Astrocyte (in vitro differentiated cells and primary cell): ENCODE measurements at regions not wholly inside any gene's neighbourhood (a gene's known extent, or its start where the extent isn't known, plus 50 kb on each side); places are given as distances from the start of the nearest gene placed in this dataset.

Source experiments
- DNase-seq: peaks from one replicate; pipeline ENCODE4 v3.0.0-alpha.2; 2010; ENCODE audit warnings: low read depth
- FAIRE-seq: peaks from 2 replicates; lab custom pipeline; 2011; peaks lifted over from hg19 to GRCh38; lab: Jason Lieb, UNC
- H2AFZ ChIP-seq: 2 replicates; pipeline ENCODE4 v1.6.0; 2012; ENCODE audit warnings: low read depth, low read length, inconsistent platforms
- H3K27ac ChIP-seq: 2 replicates; pipeline ENCODE4 v1.5.1; 2011; ENCODE audit warnings: low read depth, low read length, inconsistent platforms
- H3K27me3 ChIP-seq: 2 replicates; pipeline ENCODE4 v1.6.0; 2011; ENCODE audit warnings: low read length, inconsistent platforms; ENCODE audit not compliant: insufficient read depth
- H3K36me3 ChIP-seq: 2 replicates; pipeline ENCODE4 v1.5.1; 2011; ENCODE audit warnings: low read length, inconsistent platforms; ENCODE audit not compliant: insufficient read depth
- H3K4me1 ChIP-seq: 2 replicates; pipeline ENCODE4 v1.5.1; 2011; ENCODE audit warnings: low read length, inconsistent platforms; ENCODE audit not compliant: insufficient read depth
- H3K4me2 ChIP-seq: 2 replicates; pipeline ENCODE4 v1.6.0; 2012; ENCODE audit warnings: low read length, inconsistent platforms
- H3K4me3 ChIP-seq: 2 replicates; pipeline ENCODE4 v1.5.1; 2011; ENCODE audit warnings: low read depth, mild to moderate bottlenecking, low read length, inconsistent platforms; ENCODE audit not compliant: insufficient read depth
- H3K79me2 ChIP-seq: 2 replicates; pipeline ENCODE4 v1.6.0; 2012; ENCODE audit warnings: mild to moderate bottlenecking, low read length, inconsistent platforms; ENCODE audit not compliant: insufficient read depth
- H3K9ac ChIP-seq: 2 replicates; pipeline ENCODE4 v1.6.0; 2012; ENCODE audit warnings: mild to moderate bottlenecking, low read length, inconsistent platforms
- H3K9me3 ChIP-seq: 2 replicates; pipeline ENCODE4 v1.5.1; 2012; ENCODE audit warnings: low read depth, mild to moderate bottlenecking, low read length, inconsistent platforms; ENCODE audit not compliant: insufficient read depth
- H4K20me1 ChIP-seq: 2 replicates; pipeline ENCODE4 v1.6.0; 2012; ENCODE audit warnings: low read length, inconsistent platforms; ENCODE audit not compliant: insufficient read depth
- H3K27ac Mint-ChIP-seq: one replicate; pipeline ENCODE4 v1.8.0; 2021; ENCODE audit warnings: mild to moderate bottlenecking, mixed read lengths; ENCODE audit not compliant: unreplicated experiment
- H3K27me3 Mint-ChIP-seq: one replicate; pipeline ENCODE4 v1.8.0; 2021; ENCODE audit warnings: low read depth, mixed read lengths; ENCODE audit not compliant: unreplicated experiment
- H3K36me3 Mint-ChIP-seq: one replicate; pipeline ENCODE4 v1.8.0; 2021; ENCODE audit warnings: low read depth, mixed read lengths; ENCODE audit not compliant: unreplicated experiment
- H3K4me1 Mint-ChIP-seq: one replicate; pipeline ENCODE4 v1.8.0; 2021; ENCODE audit warnings: low read depth, mixed read lengths; ENCODE audit not compliant: unreplicated experiment
- H3K4me3 Mint-ChIP-seq: one replicate; pipeline ENCODE4 v1.8.0; 2021; ENCODE audit warnings: mild to moderate bottlenecking, moderate library complexity, mixed read lengths; ENCODE audit not compliant: unreplicated experiment
- H3K9me3 Mint-ChIP-seq: one replicate; pipeline ENCODE4 v1.8.0; 2021; ENCODE audit warnings: mild to moderate bottlenecking, mixed read lengths; ENCODE audit not compliant: unreplicated experiment
- EZH2 ChIP-seq: IDR thresholded peaks from 2 replicates; pipeline ENCODE4 v1.6.1; 2012; ENCODE audit warnings: mild to moderate bottlenecking, low read length, inconsistent platforms; ENCODE audit not compliant: insufficient read depth
- TF ChIP-seq, protein P1 (sequence below): IDR thresholded peaks from 2 replicates; pipeline ENCODE4 v1.5.1; 2011; ENCODE audit warnings: low read depth, mild to moderate bottlenecking, inconsistent platforms, low read length, moderate library complexity; ENCODE audit not compliant: insufficient read depth

DNA sequence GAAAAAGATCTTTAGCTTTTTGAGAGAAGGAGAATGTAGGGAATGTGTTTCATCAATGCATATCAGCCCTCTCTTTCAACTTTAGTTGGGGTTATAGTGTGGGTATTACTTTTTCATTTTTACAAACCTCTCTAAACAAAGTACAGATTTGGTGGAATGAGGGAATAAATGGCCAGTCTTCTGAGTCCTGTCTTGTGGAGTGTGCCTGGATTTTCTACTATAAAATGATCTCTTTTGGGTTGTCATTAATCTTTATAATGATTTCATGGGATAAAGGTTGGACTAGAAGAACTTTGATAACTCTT lies 209.3 kb downstream of the RNF144B start:
- Mint-ChIP-seq H3K36me3 (no peaks in the 10 kb centered on the region), H3K27ac (no peak overlapping the region), H3K4me3 (no peak overlapping the region), H3K9me3 (no peaks in the 10 kb centered on the region), H3K4me1 (no peaks in the 10 kb centered on the region), H3K27me3 (peaks cover 8% of the 10 kb centered on the region)
- no peaks in the 10 kb centered on the region for H3K4me1 ChIP-seq
- H4K20me1 ChIP-seq, result no peaks in the 10 kb centered on the region
- FAIRE-seq, result no peak
- H3K9me3 ChIP-seq, result no peaks in the 10 kb centered on the region
- no peak overlapping the region for H3K9ac ChIP-seq
- H3K4me3 ChIP-seq, result no peak overlapping the region
- H3K4me2 ChIP-seq, result peak overlapping the region; percentile 56
- H3K36me3 ChIP-seq, result no peaks in the 10 kb centered on the region
- peak overlapping the region; percentile 58 for H2AFZ ChIP-seq
- no peak for TF ChIP-seq EZH2
- H3K27ac ChIP-seq, result no peak overlapping the region
- H3K79me2 ChIP-seq, result no peaks in the 10 kb centered on the region
- no peak for DNase-seq
- H3K27me3 ChIP-seq, result peaks cover 3% of the 10 kb centered on the region

DNA sequence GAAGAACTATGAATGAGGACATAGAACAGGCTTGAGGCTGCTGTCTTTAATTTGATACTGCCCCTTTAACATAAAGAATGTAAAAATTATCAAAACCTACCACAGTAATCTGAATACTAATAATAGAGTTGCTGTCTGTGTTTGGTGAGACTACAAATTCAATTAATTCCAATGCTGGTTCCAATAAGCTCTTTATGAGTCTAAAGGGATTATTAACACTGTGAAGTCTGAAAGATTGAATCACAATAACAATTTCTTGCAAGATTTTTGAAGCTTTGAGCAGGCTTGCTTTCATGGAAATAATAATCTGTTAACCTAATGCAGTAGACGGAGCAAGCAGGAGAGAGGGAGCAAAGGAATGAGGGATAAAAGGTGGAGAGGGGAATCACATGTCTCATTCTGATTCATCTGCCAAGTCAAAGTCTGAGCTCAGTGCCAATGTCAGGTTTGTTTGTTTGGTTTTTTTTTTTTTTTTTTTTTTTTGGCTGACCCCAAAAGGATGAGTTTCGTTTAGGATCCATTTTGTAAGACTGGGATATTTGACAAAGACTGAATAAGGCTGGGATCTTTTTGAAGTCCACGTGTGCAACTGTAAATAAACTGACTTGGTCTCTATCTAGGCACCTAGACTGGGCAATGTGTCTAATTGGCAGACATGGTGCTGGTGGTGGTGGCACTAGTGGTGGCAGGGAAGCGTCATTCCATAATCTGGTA lies 211.6 kb downstream of the RNF144B start:
- Histone ChIP-seq H3K9me3 (no peaks in the 10 kb centered on the region), H3K9ac (no peak overlapping the region), H3K27me3 (peaks cover 3% of the 10 kb centered on the region), H3K4me1 (no peaks in the 10 kb centered on the region), H3K27ac (no peak overlapping the region), H3K4me3 (no peak overlapping the region), H3K36me3 (no peaks in the 10 kb centered on the region), H3K4me2 (no peak overlapping the region), H4K20me1 (no peaks in the 10 kb centered on the region), H2AFZ (no peak overlapping the region), H3K79me2 (no peaks in the 10 kb centered on the region)
- Mint-ChIP-seq H3K36me3 (no peaks in the 10 kb centered on the region), H3K9me3 (no peaks in the 10 kb centered on the region), H3K27ac (no peak overlapping the region), H3K4me1 (no peaks in the 10 kb centered on the region), H3K4me3 (no peak overlapping the region), H3K27me3 (peaks cover 8% of the 10 kb centered on the region)
- TF ChIP-seq EZH2, result no peak
- TF ChIP-seq, protein P1, sequence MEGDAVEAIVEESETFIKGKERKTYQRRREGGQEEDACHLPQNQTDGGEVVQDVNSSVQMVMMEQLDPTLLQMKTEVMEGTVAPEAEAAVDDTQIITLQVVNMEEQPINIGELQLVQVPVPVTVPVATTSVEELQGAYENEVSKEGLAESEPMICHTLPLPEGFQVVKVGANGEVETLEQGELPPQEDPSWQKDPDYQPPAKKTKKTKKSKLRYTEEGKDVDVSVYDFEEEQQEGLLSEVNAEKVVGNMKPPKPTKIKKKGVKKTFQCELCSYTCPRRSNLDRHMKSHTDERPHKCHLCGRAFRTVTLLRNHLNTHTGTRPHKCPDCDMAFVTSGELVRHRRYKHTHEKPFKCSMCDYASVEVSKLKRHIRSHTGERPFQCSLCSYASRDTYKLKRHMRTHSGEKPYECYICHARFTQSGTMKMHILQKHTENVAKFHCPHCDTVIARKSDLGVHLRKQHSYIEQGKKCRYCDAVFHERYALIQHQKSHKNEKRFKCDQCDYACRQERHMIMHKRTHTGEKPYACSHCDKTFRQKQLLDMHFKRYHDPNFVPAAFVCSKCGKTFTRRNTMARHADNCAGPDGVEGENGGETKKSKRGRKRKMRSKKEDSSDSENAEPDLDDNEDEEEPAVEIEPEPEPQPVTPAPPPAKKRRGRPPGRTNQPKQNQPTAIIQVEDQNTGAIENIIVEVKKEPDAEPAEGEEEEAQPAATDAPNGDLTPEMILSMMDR, result no peak
- DNase-seq (no peak), FAIRE-seq (no peak)

DNA sequence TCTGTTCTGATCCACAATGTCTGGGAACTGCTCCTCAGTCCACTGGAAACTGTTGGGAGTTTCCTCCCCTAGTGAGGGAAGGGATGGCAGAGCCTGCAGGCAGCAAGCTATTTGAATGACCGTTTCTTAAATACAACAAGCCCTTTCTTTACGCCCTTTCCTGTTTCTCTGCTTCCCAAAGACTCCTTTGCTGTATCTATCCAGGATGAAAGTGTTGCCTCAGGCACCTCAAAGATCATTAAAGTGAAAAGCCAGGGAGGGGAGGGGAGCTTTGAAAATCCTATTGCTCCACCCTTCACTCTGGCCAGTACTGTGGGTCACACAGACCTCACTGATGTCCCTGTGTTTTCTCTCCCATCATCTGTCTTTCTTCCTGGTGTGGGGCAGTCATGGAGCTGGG lies 213.1 kb downstream of the RNF144B start:
- FAIRE-seq, result no peak
- DNase-seq, result no peak
- no peaks in the 10 kb centered on the region for H3K4me1 ChIP-seq

More for the DNA sequence above, 213.1 kb downstream of the RNF144B start:
- no peaks in the 10 kb centered on the region for H3K36me3 Mint-ChIP-seq
- Histone ChIP-seq H3K27me3 (peaks cover 3% of the 10 kb centered on the region), H3K9ac (no peak overlapping the region), H3K4me2 (no peak overlapping the region), H4K20me1 (no peaks in the 10 kb centered on the region), H3K79me2 (no peaks in the 10 kb centered on the region), H3K9me3 (no peaks in the 10 kb centered on the region), H2AFZ (no peak overlapping the region), H3K4me3 (no peak overlapping the region), H3K27ac (no peak overlapping the region), H3K36me3 (no peaks in the 10 kb centered on the region)
- H3K9me3 Mint-ChIP-seq, result no peaks in the 10 kb centered on the region
- TF ChIP-seq EZH2, result no peak
- TF ChIP-seq, protein P1, result no peak
- H3K27me3 Mint-ChIP-seq, result peaks cover 8% of the 10 kb centered on the region
- H3K4me3 Mint-ChIP-seq, result no peak overlapping the region
- no peak overlapping the region for H3K27ac Mint-ChIP-seq
- H3K4me1 Mint-ChIP-seq, result no peaks in the 10 kb centered on the region
